GM18526 (cell line): ENCODE measurements at regions not wholly inside any gene's neighbourhood (a gene's known extent, or its start where the extent isn't known, plus 50 kb on each side); places are given as distances from the start of the nearest gene placed in this dataset.

ENCODE experiments used
- POLR2A ChIP-seq: IDR thresholded peaks from 3 replicates; pipeline ENCODE4 v1.6.1; 2011; ENCODE audit not compliant: insufficient read length; ENCODE audit errors: extremely low read depth

GRCh38 chr21:23463365-23463764 is 2143.9 kb downstream of the MRPL39 start:
- TF ChIP-seq POLR2A = no peak

GRCh38 chr21:23455676-23456075 is 2151.6 kb downstream of the MRPL39 start:
- TF ChIP-seq POLR2A = no peak

GRCh38 chr21:23452384-23453083 is 2154.7 kb downstream of the MRPL39 start:
- TF ChIP-seq POLR2A = no peak

GRCh38 chr21:23445307-23445706 is 2162.0 kb downstream of the MRPL39 start:
- no peak for TF ChIP-seq POLR2A

GRCh38 chr21:23438081-23438480 is 2169.2 kb downstream of the MRPL39 start:
- no peak for TF ChIP-seq POLR2A

GRCh38 chr21:23402929-23403520 is 2204.3 kb downstream of the MRPL39 start:
- no peak for TF ChIP-seq POLR2A

- TF ChIP-seq POLR2A = no peak
Measured at GRCh38 chr21:23401278-23401677, 2206.0 kb downstream of the MRPL39 start.

GRCh38 chr21:23398726-23399125 is 2208.6 kb downstream of the MRPL39 start:
- no peak for TF ChIP-seq POLR2A

- TF ChIP-seq POLR2A = no peak
Measured at GRCh38 chr21:23394458-23394857, 2212.8 kb downstream of the MRPL39 start.

- TF ChIP-seq POLR2A = no peak
Measured at GRCh38 chr21:23384679-23385078, 2222.6 kb downstream of the MRPL39 start.

- no peak for TF ChIP-seq POLR2A
Measured at GRCh38 chr21:23374155-23374554, 2233.1 kb downstream of the MRPL39 start.

- TF ChIP-seq POLR2A = no peak
Measured at GRCh38 chr21:23356905-23357304, 2250.4 kb downstream of the MRPL39 start.

GRCh38 chr21:23316190-23316589 is 2291.1 kb downstream of the MRPL39 start:
- no peak for TF ChIP-seq POLR2A

- TF ChIP-seq POLR2A = no peak
Measured at GRCh38 chr21:23308741-23309140, 2298.5 kb downstream of the MRPL39 start.

GRCh38 chr21:23307065-23307464 is 2300.2 kb downstream of the MRPL39 start:
- TF ChIP-seq POLR2A = no peak

GRCh38 chr21:23292292-23292691 is 2294.1 kb downstream of the NCAM2 start:
- TF ChIP-seq POLR2A = no peak

- no peak for TF ChIP-seq POLR2A
Measured at GRCh38 chr21:23281917-23282316, 2283.7 kb downstream of the NCAM2 start.
